GM21447 (cell line): ENCODE measurements at regions not wholly inside any gene's neighbourhood (a gene's known extent, or its start where the extent isn't known, plus 50 kb on each side); places are given as distances from the start of the nearest gene placed in this dataset.

Source experiments
- ATAC-seq: cut with Tn5 transposase; IDR thresholded peaks from one replicate; pipeline ENCODE4 v1.9.1; 2021; ENCODE audit not compliant: unreplicated experiment

DNA sequence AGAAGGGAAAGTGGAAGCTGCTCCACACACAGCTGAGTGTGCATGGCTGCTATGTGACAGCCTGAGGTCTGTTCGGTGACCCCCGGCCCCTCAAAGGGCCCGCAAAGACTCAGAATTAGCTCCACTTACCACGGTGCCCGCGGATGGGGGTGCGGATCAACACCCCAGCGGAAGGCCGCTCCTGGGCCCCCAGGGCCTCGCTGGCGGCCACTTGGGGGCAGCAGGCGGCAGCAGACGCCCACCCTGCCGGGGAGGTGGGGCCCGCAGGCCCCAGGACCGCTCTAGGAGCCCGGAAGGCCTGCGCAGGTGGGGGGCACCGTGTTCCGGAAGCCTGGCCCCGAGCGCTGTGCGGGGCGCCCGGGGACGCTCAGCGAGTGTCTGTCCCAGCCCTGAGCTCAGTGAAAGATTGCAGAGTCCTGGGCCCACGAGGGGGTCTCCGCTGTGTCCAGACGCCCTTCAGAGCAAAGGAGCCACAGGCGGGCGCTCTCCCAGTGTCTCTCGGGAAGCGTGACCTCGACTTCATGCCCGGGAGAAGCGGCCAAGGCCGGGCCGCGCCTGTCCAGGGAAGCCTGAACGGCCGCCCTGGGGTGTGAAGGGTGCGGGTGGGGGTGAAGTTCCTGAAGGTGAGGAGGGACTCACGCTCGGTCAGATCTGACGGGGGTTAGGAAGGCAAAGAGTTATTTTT, 118.7 kb downstream of the VAPA start:
- no peak for ATAC-seq

DNA sequence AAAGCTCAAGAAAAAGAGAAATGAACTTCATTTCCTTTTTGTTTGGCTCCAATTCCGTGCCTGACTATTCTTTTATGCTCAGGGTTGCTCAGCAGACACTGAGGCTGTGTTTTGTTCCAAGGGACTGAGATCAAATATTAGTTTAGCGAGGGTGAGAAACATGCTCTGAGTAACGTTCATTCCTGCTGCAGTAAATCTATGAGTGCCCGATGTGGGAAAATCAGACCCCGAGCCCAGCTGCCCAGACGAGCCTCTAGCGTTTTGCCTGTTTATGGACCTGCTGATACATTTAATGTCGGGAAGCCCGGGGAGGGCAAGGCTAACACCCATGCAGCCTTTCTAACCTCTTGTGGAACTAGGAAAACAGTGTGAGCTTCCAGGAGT, 119.2 kb downstream of the VAPA start:
- ATAC-seq: no peak

DNA sequence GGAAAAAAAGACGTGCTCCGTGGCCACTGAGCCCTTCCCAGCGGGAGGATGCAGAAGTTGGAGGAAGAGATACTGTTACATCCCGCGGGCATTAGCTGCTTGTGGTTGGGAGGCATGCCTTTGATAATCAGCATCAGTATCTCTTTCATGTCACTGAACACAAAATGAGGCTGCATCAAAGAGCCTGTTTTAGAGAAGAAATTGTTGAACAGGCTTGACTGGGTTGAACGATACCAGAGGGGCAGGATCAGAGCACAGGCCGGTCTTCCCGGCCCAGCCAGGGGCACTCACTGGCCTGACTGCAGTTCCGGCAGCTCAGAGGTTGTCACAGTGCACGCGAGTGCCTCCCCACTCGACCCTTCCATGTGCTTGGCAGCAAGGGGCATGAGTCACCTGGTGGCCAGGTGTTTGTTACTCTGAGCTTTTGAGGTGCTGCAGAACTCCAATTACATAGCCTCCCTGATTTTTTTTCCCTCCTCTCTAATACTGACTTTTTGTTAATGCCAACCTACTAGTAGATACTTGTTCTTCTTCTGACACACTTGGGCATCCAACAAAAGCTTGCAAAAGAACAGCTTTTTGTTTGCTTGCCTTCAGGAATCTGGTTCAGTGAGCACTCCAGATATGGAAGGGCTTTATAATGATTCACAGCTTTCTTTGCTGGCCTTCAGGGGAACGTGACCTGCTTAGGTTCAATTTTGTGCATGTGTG, 121.6 kb downstream of the VAPA start:
- no peak for ATAC-seq

DNA sequence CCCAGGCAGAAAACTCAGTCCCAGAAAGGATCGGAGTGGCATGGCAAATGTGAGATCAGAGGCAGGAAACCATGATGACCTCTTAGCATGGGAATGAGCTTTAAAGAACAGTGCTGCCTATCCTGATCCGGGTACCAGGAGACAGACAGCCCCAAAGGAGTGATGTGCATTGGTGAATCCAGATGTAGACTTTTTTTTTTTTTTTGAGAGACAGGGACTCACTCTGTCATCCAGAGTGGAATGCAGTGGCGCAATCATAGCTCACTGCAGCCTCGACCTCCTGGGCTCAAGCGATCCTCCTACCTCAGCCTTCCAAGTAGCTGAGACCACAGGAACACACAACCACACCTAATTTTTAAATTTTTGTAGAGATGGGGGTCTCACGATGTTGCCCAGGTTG, 122.7 kb downstream of the VAPA start:
- no peak for ATAC-seq

DNA sequence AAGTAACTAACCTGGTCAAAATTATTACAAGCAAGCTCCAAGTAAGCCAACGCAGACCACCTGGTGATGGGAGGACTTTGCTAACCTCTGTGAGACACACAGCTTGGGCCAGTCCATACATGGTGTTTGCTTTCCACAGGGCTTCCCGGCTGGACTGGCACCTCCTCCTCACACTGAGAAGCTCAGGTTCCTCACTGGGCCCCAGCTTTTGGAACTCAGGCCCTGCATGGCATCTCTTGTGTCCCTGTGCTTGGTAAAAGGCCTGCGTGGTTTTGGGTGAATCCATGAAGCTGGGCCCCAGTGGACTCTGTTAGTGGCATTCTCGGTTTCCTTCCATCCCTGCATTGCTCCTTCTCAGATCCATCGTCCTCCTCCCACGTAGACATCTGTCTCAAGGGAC, 123.4 kb downstream of the VAPA start:
- no peak for ATAC-seq

DNA sequence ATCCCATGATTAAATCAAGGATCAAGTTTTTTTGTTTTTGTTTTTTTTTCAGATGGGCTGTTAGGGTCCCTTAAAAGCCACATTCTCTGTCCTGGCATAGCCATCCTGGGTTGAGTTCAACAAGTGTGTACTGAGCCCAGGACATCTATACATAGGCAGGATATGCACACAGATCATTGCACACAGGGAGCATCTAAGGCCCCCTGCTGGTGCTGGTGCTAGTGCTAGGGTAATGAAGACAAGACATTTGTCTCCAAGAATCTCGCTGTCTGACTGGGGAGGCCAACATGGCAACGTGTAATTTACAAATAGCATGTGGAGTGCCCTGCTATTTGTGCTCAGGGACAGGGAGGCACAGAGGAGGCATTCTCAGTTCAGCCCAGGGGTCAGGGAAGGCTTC, 124.5 kb downstream of the VAPA start:
- no peak for ATAC-seq

DNA sequence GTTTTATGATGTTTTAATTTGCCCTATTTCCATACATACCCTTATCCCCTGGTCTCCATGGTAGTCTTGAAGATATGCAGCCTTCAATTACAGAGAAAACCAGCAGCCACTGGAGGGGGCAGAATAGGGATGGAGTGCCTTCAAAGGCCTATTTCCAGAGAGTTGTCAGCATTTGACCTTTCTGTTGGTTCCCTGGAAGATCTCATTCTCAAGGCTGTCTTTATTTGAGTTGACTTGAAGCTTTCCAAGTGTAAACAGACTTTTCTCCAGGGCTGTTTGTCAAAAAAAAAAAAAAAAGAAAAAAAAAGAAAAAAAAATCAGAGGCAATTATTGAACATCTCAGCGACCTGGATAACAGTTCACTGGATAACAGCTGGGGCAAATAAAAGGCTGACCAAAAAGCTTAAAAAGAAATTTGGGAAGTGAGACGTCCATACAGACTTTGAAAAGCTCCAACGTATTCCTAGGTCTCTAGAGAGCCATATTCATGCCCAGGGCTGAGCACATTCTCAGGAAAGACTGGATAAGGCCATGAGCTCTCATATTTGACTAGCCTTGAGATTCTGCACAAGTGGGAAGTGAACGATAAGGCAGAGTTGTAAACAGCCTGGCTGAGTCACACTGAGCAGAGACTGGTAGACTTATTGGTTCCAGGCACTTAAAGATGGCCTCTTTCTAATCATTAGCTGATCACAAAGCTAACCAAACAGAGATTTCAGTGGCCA, 126.6 kb downstream of the VAPA start:
- ATAC-seq: no peak

DNA sequence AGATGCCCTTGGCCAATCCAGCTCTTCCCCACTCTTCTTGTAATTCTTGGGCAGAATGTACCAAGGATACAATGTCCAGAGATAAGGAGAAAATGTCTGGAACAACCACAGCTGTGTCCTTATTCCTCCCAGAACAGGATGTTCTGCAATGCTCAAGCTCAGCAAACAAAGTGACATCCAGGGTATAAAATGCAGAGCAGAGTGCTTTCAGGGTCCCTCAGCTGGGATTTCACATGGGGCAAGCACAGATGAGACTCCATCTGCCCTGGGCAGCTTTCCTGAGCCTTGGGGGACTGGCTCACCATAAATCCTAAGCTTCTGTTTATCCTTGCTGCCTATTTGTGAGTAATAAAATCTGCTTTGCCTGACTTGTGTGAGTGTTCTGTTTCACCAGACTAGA, 127.4 kb downstream of the VAPA start:
- ATAC-seq: no peak

DNA sequence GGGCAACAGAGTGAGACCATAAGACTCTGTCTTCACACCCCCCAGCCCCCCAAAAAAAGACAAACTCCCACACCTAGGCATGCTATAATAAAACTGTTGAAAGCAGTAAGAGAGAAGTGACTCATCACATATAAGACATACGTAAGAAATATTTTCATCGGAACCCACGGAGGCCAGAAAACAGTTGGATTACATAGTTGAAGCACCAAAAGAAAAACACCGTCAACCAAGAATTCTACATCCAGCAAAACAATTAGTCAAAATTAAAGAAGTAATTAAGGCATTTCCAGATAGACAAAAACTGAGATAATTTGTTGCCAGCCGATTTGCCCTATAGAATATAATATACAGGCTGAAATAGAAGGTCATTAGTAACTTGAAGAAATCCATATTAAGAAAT, 128.7 kb downstream of the VAPA start:
- no peak for ATAC-seq

DNA sequence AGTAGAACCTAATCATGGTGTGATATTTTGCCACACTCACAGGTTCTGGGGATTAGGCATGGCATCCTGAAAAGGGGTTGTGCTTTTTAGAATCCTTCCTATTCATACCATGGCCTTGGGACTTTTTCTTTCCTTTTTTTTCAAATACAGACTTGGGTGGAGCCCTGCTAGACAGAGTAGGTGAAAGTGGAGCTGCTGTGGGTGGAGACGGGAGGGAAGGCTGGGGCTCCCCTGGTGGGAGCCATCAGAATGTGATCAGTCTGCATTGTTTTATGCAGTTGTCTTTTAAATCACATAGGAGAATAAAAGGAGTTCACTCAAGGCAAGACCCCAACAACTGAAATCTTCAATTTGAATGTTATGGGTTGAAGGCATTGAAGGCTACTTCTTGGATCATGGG, 130.2 kb downstream of the VAPA start:
- no peak for ATAC-seq

DNA sequence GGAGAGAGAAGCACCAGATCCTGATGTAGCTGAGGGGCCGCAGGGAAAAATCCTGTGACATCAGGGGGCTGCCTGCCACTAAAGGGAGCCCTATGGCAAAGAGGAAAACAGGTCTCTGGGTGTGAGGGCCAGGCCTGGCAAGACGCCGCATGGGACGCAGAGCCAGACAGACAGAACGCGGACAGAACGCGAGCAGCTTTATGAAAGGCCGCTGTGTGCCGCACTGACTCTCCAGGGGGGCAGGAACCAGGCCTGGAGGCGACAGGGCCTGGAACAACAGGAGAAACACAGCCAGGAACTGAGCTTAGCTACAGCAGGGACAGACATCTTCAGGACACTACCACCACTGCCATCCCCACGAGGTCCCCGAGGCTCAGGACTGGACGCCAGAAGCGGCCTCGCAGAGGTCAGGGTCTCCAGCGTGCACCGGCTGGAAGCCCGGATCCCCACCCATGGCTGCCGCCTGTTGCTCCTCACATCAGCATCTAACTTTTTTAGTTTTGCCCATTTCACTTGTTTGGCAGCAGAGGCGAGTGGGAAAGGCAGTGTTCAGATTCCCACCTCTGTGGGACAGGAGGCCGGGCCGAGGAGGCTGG, 131.6 kb downstream of the VAPA start:
- ATAC-seq: no peak

DNA sequence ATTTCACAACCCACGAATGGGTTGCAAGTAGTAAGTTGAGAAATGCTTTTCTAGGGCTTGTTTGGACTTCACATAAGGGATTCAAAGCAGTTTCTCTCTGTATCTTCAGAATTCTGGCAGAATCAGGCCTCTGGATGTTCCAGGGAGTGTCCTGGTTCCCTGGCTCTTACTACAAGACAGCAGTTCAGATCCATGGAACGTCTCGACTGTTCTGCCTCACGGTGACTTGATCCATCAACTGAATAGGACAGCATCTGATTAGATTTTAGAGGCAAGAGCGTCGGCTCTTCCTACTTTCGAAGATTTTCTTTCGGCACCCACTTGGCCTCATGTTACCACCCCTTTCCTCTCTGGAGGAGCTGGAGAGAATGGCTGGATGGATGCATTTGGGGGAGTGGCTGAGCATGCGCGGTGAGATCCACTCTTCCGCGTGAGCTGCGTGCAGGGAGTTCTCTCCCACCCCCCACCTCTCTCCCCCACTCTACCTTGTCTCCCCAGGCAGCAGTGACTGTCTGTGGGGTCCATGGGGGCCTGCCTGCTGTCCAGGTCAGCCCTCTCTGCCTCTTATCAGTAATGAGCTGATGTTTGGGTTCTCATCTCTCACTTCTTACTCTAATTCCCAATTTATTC, 132.5 kb downstream of the VAPA start:
- no peak for ATAC-seq

DNA sequence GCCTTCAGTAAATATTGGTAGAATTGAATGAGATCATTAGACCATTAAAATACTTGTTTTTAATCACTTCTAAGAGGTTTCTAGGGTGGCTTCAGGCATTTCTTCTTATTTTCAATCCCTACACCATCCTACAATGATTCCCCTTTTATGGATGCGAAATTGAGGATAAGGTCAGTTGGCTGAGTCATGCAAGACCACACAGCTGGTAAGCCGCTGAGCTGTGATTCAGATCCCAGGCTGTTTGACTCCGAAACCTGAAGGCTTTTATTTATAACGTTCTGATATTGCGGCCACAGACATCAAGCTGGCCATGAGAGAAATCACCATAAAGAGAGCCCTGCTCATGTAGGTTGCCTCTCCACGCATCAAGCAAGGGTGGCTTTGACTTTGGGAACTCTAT, 133.4 kb downstream of the VAPA start:
- ATAC-seq: no peak

DNA sequence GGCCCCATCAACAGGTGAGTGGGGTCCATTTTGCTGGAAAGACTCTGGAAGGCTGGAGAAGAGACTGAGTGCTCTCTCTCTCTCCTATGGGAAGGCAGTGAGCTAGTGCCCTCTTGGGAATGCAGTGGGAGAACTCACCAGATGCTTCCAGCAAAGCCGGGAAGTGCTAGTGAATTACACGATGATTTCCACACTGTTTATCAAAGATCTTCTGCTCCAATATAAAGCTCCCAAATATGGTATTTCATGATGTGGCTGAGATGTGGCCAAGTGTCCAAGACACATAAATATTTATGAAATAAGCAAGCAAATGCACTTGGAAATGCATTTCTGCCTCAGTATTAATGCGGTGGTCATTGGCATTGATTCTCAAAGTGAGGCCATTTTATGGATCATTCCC, 135.9 kb downstream of the VAPA start:
- ATAC-seq: no peak

DNA sequence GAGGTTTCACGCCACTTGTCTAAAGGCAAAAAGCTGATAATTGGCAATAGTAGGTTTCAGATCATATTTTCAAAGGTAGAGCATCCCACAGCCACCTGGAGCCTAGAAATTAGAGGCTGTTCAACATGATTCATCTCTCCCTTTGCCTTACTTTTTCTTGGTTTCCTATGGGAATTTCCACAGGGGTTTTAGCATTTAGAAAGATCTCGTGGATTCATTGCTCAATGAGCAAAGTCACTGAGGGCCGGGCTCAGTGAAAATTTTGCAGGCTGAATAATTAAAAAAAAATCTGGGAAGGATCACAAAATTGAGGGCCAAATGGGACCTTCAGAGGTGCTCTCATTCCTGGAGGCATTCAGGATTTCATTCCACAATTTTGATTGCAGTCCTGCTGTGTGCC, 137.1 kb downstream of the VAPA start:
- ATAC-seq: no peak

DNA sequence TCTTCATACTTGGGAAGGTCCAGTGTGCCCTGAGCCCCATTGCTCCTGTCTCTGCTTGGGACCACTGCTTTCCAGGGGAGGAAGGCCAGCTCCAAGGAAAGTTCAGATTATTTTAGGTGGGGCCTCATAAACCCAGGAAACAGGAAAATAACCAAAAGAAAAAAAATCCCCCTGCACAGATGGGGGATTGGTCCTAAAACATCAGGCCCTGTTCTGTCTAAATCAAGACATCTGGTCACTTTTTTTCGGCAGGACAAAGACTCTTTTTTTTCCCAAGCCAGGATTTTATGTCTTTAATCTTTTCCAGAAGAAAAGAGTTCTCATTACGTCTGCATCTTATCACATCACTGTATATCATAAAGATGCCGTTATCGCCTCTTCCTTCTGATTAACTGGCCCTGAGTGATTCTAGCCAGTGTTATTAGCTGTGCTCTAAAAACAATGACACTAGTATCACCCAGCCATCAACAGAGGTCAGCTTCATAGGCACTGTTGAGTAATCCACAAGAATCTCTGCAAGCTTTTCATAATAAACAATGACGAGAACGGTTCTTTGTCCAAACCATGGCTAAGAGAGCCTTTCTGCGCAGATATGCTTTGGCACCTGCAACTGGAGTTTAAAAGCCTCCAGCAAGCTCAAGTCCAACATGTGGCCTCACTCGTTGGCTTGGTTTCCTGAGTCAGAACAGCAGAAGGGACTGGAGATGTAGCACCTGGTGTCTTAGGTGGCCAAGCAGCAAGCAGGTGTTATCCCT, 138.2 kb downstream of the VAPA start:
- ATAC-seq: no peak

DNA sequence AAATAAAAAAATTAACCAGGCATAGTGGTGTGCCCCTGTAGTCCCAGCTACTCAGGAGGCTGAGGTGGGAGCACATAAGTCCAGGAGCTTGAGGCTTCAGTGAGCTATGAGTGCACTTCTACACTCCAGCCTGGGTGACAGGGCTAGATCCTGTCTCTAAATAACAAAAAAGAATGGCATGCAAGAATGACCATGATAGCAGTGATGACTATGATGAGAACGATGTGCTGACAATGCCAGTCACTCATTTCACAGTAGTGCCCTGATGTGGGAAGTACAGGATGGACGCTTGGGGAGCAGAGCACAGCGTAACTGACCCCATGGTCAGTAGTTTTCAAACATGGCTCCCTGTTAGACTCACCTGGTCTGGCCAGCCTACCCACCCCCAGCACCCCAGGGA, 139.1 kb downstream of the VAPA start:
- ATAC-seq: no peak

DNA sequence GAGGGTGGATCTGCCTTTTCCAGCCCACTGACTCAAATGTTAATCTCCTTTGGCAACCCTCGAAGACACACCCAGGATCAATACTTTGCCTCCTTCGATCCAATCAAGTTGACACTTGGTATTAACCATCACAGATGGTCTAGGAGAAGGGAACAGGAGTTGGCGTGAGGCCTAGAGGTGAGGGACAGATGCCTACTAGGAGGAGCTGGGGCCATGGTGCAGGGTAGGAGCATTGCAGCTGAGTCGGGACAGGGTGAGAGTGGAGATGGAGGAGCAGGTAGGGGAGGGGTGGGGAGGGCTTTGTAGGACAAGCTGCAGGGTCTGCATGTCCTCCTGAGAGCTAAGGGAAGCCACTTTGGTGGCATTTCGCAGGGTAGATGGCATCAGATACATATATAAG, 140.0 kb downstream of the VAPA start:
- no peak for ATAC-seq

DNA sequence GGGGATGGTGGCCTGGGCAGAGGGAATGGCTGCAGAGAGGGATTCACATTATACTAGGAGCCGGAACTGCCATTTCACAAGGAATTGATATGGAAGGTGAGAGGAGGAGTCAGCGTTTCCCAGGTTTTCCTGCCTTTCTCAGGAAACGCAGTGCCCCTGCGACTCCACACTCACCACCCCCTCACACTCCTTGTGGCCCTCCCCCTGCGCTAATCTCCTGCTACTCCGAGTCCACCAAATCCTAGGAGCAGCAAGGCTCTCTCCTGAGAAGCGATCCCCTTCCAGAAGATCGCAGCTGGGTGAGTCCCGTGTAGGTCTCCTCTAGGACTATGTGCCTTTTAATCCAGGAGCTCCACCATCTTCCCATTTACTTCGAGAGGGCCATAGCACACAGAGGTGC, 140.6 kb downstream of the VAPA start:
- ATAC-seq: no peak

DNA sequence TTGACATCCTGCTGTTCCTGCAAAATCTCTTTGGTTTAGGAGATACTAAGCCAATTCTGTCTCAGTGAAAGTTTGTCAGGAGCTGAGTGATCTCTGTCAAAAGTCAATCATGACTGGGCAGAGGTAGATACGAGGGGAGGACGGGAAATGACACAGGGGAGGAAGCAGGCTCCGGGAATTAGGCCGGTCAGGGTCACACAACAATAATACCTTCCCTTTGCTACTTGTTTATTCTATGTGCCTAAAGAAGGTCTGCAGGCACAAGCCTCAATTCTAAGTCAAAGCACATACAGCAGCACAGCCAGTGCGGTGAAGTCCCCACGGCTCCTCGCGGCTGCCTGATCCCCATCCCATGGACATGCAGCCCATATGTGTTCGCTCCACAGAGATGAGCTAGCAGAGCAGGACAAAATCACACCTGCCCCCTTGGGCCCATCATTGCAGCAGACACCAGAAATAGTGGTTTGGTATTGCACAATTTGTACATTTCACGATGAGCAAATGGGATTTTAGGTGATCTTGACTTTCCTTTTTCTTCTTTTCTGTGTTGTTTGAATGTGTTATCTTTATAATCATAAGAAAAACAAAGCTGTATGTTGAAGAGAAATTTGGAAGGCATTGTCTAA, 141.4 kb downstream of the VAPA start:
- ATAC-seq: no peak
